NB4 (cell line): ENCODE measurements at regions not wholly inside any gene's neighbourhood (a gene's known extent, or its start where the extent isn't known, plus 50 kb on each side); places are given as distances from the start of the nearest gene placed in this dataset.

Experiments used
- DNase-seq: peaks from one replicate; pipeline ENCODE4 v3.0.0; 2010; ENCODE audit warnings: low read depth
- H3K4me3 ChIP-seq: one replicate; pipeline ENCODE4 v1.5.1; 2011; ENCODE audit warnings: mild to moderate bottlenecking, low read depth, low read length, moderate library complexity
- CTCF ChIP-seq: IDR thresholded peaks from one replicate; pipeline ENCODE4 v1.5.1; 2012; ENCODE audit warnings: low read depth, low read length
- MAX ChIP-seq: IDR thresholded peaks from 2 replicates; pipeline ENCODE4 v1.6.1; 2011; ENCODE audit warnings: low read depth, low read length
- MYC ChIP-seq: IDR thresholded peaks from 2 replicates; pipeline ENCODE4 v1.6.1; 2011; ENCODE audit warnings: low read depth, low read length
- POLR2A ChIP-seq: IDR thresholded peaks from 2 replicates; pipeline ENCODE4 v1.6.1; 2011; ENCODE audit warnings: mild to moderate bottlenecking; ENCODE audit not compliant: insufficient read length; ENCODE audit errors: extremely low read depth

GRCh38 chr2:235328991-235329390 lies 164.9 kb upstream of the AGAP1 start:
- no peak overlapping the region for H3K4me3 ChIP-seq
- no peak for DNase-seq
- TF ChIP-seq CTCF (no peak), POLR2A (no peak), MAX (no peak), MYC (no peak)

GRCh38 chr2:235330775-235331451 lies 162.9 kb upstream of the AGAP1 start:
- no peak overlapping the region for H3K4me3 ChIP-seq
- TF ChIP-seq CTCF, result no peak
- no peak for TF ChIP-seq POLR2A
- no peak for TF ChIP-seq MAX
- TF ChIP-seq MYC, result no peak
- no peak for DNase-seq

- no peak overlapping the region for H3K4me3 ChIP-seq
- DNase-seq, result no peak
- TF ChIP-seq POLR2A, result no peak
These were observed 161.5 kb upstream of the AGAP1 start for GRCh38 chr2:235332240-235332890.

GRCh38 chr2:235333076-235333475 lies 160.8 kb upstream of the AGAP1 start:
- no peak overlapping the region for H3K4me3 ChIP-seq
- no peak for DNase-seq
- TF ChIP-seq POLR2A (no peak), MYC (no peak), CTCF (no peak), MAX (no peak)

- no peak for TF ChIP-seq MAX
- TF ChIP-seq CTCF, result no peak
- TF ChIP-seq MYC, result no peak
- TF ChIP-seq POLR2A, result no peak
These were observed 159.7 kb upstream of the AGAP1 start for GRCh38 chr2:235334179-235334578.

GRCh38 chr2:235343156-235343774 lies 150.6 kb upstream of the AGAP1 start:
- no peak for TF ChIP-seq POLR2A
- TF ChIP-seq MYC, result no peak
- no peak for TF ChIP-seq CTCF
- no peak for DNase-seq

More at GRCh38 chr2:235334179-235334578, 159.7 kb upstream of the AGAP1 start:
- DNase-seq, result no peak
- H3K4me3 ChIP-seq, result no peak overlapping the region

More at GRCh38 chr2:235343156-235343774, 150.6 kb upstream of the AGAP1 start:
- H3K4me3 ChIP-seq, result no peak overlapping the region
